ENCODE measurements at regions not wholly inside any gene's neighbourhood (a gene's known extent, or its start where the extent isn't known, plus 50 kb on each side); places are given as distances from the start of the nearest gene placed in this dataset.

DNA sequence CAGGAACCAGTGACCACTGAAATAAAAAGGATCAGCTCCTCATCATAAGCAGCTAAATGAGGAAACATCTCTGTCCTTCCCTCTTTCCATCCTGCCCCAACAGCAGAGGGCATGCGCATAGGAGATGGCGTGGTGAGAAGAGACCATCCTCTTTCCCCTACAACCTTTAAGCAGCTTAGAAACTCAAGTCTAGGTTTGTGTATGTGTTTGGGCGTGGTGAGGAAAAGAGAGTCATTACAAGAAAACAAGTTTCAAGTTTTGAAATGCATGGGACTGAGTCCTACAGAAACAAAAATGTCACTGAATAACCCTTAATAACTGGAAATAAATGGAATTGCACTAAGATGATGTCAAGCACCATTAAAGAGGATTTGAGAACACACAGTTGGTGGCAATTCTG lies 96.4 kb upstream of the IL12B start:
- no peaks in the 10 kb centered on the region for H3K36me3 ChIP-seq (ENCODE audit: insufficient read depth)
- no peaks in the 10 kb centered on the region for H3K79me2 ChIP-seq (ENCODE audit: insufficient read depth, low read depth)
- no peak overlapping the region for H3K9ac ChIP-seq
- H3K4me3 ChIP-seq (IDR thresholded peaks at IDR 0.05; ENCODE audit: insufficient read depth, low read depth, low read length) = no peak overlapping the region
- no peaks in the 10 kb centered on the region for H3K4me1 ChIP-seq (ENCODE audit: low read depth, poor library complexity, severe bottlenecking)
- no peak overlapping the region for H3K27ac ChIP-seq
- no peaks in the 10 kb centered on the region for H4K20me1 ChIP-seq (ENCODE audit: insufficient read depth)
- H3K4me2 ChIP-seq = no peak overlapping the region
- H3K27me3 ChIP-seq (ENCODE audit: insufficient read depth, low read depth) = no peaks in the 10 kb centered on the region
- no peak overlapping the region for H2AFZ ChIP-seq (ENCODE audit: low read depth)
- TF ChIP-seq, protein P1, sequence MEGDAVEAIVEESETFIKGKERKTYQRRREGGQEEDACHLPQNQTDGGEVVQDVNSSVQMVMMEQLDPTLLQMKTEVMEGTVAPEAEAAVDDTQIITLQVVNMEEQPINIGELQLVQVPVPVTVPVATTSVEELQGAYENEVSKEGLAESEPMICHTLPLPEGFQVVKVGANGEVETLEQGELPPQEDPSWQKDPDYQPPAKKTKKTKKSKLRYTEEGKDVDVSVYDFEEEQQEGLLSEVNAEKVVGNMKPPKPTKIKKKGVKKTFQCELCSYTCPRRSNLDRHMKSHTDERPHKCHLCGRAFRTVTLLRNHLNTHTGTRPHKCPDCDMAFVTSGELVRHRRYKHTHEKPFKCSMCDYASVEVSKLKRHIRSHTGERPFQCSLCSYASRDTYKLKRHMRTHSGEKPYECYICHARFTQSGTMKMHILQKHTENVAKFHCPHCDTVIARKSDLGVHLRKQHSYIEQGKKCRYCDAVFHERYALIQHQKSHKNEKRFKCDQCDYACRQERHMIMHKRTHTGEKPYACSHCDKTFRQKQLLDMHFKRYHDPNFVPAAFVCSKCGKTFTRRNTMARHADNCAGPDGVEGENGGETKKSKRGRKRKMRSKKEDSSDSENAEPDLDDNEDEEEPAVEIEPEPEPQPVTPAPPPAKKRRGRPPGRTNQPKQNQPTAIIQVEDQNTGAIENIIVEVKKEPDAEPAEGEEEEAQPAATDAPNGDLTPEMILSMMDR (conservative IDR thresholded peaks at IDR 0.05; ENCODE audit: low read depth, low read length) = no peak

DNA sequence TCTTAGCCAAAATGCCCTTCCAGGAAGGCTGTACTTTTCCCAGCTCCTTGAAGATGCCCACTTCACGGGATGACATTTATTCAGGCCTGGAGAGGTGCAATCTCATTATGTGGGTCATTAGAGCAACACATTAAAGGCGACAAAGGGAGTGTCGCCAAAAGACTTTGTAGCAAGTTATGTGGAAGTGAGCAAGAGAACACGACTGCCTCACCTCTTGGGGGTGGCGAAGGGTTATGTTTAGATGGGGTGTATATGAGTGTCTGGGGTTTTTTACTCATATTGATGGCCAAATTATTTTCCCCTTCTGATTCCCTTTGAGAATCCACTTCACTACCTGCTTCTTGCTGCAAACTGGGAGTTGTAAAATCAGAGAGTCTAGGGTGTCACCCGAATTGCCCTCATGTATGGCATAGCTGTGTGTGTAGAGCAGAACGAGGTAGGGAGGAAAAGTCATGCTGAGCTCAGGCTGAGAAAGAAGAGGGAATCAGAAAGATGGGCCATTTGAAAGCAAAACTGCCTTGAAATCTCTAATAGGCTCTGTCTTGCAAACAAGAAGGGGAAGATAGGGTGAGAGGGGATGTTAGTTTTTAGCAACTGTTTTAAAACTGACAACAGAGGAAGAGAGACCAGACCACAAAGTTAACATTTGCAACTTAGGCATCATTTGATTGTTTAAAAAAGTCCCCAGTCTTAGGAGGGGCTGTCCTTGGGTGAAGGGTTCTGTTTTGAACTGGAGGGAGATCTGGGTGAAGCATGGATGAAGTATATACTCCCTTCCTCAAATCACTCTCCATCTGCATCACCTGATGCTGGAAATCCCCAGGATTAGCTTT lies 97.1 kb upstream of the IL12B start:
- H3K4me1 ChIP-seq (ENCODE audit: low read depth, poor library complexity, severe bottlenecking) = no peaks in the 10 kb centered on the region
- H3K4me3 ChIP-seq (IDR thresholded peaks at IDR 0.05; ENCODE audit: insufficient read depth, low read depth, low read length) = no peak overlapping the region
- no peaks in the 10 kb centered on the region for H4K20me1 ChIP-seq (ENCODE audit: insufficient read depth)
- no peaks in the 10 kb centered on the region for H3K79me2 ChIP-seq (ENCODE audit: insufficient read depth, low read depth)
- H2AFZ ChIP-seq (ENCODE audit: low read depth) = no peak overlapping the region
- H3K27me3 ChIP-seq (ENCODE audit: insufficient read depth, low read depth) = no peaks in the 10 kb centered on the region
- TF ChIP-seq, protein P1 (conservative IDR thresholded peaks at IDR 0.05; ENCODE audit: low read depth, low read length) = no peak
- H3K27ac ChIP-seq = no peak overlapping the region
- no peak overlapping the region for H3K4me2 ChIP-seq
- no peaks in the 10 kb centered on the region for H3K36me3 ChIP-seq (ENCODE audit: insufficient read depth)
- no peak overlapping the region for H3K9ac ChIP-seq

DNA sequence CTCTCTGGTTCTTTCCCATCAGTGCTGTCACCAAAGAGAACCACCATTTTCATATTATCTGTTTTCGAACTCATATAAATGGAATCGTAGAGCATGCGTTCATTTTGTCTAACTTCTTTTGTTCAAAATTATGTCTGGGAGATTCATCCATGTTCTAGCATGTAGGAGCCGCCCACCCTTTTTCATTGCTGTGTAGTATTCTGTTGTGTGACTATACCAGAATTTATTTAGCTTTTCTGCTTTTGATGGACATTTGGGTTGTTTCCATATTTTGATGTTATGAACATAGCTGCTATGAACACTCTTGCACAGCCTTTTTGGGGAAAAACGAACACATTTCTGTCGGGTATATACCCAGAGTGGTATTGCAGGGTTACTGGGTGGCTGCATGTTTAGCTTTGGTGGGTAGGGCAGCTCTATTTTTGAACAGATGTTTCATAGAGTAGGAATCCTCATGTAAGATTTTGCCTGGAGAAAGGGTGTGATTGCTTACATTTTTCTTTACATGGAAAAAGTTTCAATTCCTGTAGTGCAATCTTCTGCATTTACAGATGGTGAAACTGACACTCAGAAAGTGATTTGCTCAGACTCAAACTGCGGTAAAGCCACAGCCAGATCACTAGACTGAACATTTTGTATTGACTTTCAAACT lies 100.2 kb upstream of the IL12B start:
- no peak overlapping the region for H2AFZ ChIP-seq (ENCODE audit: low read depth)
- H3K27ac ChIP-seq = no peak overlapping the region
- H3K79me2 ChIP-seq (ENCODE audit: insufficient read depth, low read depth) = no peaks in the 10 kb centered on the region
- no peak overlapping the region for H3K4me2 ChIP-seq
- no peaks in the 10 kb centered on the region for H4K20me1 ChIP-seq (ENCODE audit: insufficient read depth)
- no peaks in the 10 kb centered on the region for H3K27me3 ChIP-seq (ENCODE audit: insufficient read depth, low read depth)
- no peak overlapping the region for H3K9ac ChIP-seq
- no peaks in the 10 kb centered on the region for H3K36me3 ChIP-seq (ENCODE audit: insufficient read depth)
- TF ChIP-seq, protein P1 (conservative IDR thresholded peaks at IDR 0.05; ENCODE audit: low read depth, low read length) = no peak
- H3K4me3 ChIP-seq (IDR thresholded peaks at IDR 0.05; ENCODE audit: insufficient read depth, low read depth, low read length) = no peak overlapping the region
- H3K4me1 ChIP-seq (ENCODE audit: low read depth, poor library complexity, severe bottlenecking) = no peaks in the 10 kb centered on the region

DNA sequence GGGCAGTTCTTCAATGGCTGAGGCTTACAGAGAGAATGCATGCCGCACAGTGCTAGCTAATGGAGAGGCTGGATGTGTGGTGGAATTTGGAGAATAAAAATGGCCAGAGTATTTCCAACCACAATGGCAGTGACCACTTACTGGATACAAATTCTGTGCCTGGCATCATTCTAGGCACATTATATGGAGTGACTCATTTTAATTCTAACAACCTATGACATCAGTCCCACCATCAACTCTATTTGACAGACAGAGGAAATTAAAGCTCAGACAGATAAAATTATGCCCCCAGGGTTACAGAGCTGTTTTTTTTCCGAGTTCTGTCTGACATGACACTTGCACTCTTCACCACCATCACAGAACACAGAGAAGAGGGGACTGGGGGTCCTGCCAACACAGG lies 105.6 kb upstream of the IL12B start:
- no peak overlapping the region for H3K4me2 ChIP-seq
- no peaks in the 10 kb centered on the region for H3K27me3 ChIP-seq (ENCODE audit: insufficient read depth, low read depth)
- H3K79me2 ChIP-seq (ENCODE audit: insufficient read depth, low read depth) = no peaks in the 10 kb centered on the region
- no peak overlapping the region for H3K27ac ChIP-seq
- no peaks in the 10 kb centered on the region for H3K4me1 ChIP-seq (ENCODE audit: low read depth, poor library complexity, severe bottlenecking)
- no peaks in the 10 kb centered on the region for H3K36me3 ChIP-seq (ENCODE audit: insufficient read depth)
- no peak overlapping the region for H3K4me3 ChIP-seq (IDR thresholded peaks at IDR 0.05; ENCODE audit: insufficient read depth, low read depth, low read length)
- no peaks in the 10 kb centered on the region for H4K20me1 ChIP-seq (ENCODE audit: insufficient read depth)
- H3K9ac ChIP-seq = no peak overlapping the region
- no peak overlapping the region for H2AFZ ChIP-seq (ENCODE audit: low read depth)
- TF ChIP-seq, protein P1 (conservative IDR thresholded peaks at IDR 0.05; ENCODE audit: low read depth, low read length) = no peak

All from KMS-11 (cell line).